GM23338 (cell line): ENCODE measurements at regions not wholly inside any gene's neighbourhood (a gene's known extent, or its start where the extent isn't known, plus 50 kb on each side); places are given as distances from the start of the nearest gene placed in this dataset.

Experiments
- CREB1 ChIP-seq: fragments of 250-450 bp; sonication (Bioruptor Pico); IDR thresholded peaks from 2 replicates; pipeline ENCODE4 v1.5.0; 2020; ENCODE audit warnings: low read depth, mild to moderate bottlenecking, moderate library complexity
- EZH2 ChIP-seq: fragments of 200-600 bp; sonication (generic); IDR thresholded peaks from one replicate; pipeline ENCODE4 v1.8.0; 2017; ENCODE audit warnings: antibody characterized with exemption, mild to moderate bottlenecking, low read depth; ENCODE audit not compliant: unreplicated experiment
- EZH2phosphoT487 ChIP-seq: fragments of 200-600 bp; sonication (generic); IDR thresholded peaks from one replicate; pipeline ENCODE4 v1.8.1; 2018; ENCODE audit warnings: antibody characterized with exemption; ENCODE audit not compliant: unreplicated experiment
- NANOG ChIP-seq: IDR thresholded peaks from 2 replicates; pipeline ENCODE4 v1.6.1; 2016; ENCODE audit warnings: antibody characterized with exemption, borderline replicate concordance
- TF ChIP-seq, protein P1 (sequence below), 2 experiments: fragments of 200-600 bp in 1 of 2; sonication (generic) in 1 of 2; conservative IDR thresholded peaks; 2 replicates each; pipeline versions ENCODE4 v1.5.1 to v1.6.1; 2016 to 2017; ENCODE audit warnings: antibody characterized with exemption in 2 of 2, low read depth in 2 of 2, mild to moderate bottlenecking in 2 of 2, moderate library complexity in 1 of 2

DNA sequence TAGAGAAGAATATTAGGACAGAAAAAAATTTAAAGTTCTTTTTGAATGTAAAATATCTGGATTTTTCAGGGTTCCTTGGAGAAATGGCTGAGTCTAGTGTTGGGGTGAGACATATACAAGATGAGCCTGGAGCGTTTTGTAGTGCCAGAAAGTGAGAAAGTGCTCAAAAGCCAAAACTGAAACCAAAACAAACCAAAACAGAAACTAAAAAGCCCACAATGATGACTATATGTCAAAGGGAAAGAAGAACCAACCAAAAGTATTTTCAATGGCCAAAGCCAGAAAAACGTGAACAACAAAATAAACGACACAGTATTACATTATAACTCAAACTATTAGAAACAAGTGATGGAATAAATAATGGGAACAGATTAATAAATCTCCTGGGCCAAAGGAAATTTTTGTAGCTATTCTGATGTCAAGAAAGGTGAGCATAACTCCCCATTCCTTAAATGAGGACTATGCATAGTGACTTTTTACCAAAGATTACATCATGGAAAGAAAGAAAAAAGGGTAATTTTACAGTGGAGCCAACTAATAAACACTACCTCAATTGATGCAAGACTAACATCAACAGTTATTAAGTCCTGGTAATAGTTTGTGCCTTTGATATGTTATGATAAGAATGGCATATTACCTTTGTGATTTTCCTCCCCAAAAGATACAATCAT is 1137.6 kb downstream of the C4orf33 start:
- TF ChIP-seq, protein P1, sequence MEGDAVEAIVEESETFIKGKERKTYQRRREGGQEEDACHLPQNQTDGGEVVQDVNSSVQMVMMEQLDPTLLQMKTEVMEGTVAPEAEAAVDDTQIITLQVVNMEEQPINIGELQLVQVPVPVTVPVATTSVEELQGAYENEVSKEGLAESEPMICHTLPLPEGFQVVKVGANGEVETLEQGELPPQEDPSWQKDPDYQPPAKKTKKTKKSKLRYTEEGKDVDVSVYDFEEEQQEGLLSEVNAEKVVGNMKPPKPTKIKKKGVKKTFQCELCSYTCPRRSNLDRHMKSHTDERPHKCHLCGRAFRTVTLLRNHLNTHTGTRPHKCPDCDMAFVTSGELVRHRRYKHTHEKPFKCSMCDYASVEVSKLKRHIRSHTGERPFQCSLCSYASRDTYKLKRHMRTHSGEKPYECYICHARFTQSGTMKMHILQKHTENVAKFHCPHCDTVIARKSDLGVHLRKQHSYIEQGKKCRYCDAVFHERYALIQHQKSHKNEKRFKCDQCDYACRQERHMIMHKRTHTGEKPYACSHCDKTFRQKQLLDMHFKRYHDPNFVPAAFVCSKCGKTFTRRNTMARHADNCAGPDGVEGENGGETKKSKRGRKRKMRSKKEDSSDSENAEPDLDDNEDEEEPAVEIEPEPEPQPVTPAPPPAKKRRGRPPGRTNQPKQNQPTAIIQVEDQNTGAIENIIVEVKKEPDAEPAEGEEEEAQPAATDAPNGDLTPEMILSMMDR (conservative IDR thresholded peaks at IDR 0.05; ENCODE audit: low read depth in 2 of 2) = no peak
- TF ChIP-seq CREB1 (CRISPR knock-in tag) (no peak), EZH2 (no peak), EZH2phosphoT487 (no peak), NANOG (no peak)
